SK-N-SH (cell line): ENCODE measurements at regions not wholly inside any gene's neighbourhood (a gene's known extent, or its start where the extent isn't known, plus 50 kb on each side); places are given as distances from the start of the nearest gene placed in this dataset.

ENCODE experiments used
- EP300 ChIP-seq, 2 experiments: IDR thresholded peaks; 2 replicates each; pipeline versions ENCODE4 v1.4.0 to v1.6.1; 2012; ENCODE audit warnings: borderline replicate concordance in 1 of 2, low read depth in 1 of 2, low read length in 1 of 2
- EZH2phosphoT487 ChIP-seq: fragments of 200-600 bp; sonication (generic); IDR thresholded peaks from 2 replicates; pipeline ENCODE4 v1.6.1; 2017; ENCODE audit warnings: low read depth, mixed run types, mild to moderate bottlenecking, antibody characterized with exemption, moderate library complexity, borderline replicate concordance
- GABPA ChIP-seq: IDR thresholded peaks from 2 replicates; pipeline ENCODE4 v1.4.0; 2012; ENCODE audit warnings: low read depth, mild to moderate bottlenecking
- MXI1 ChIP-seq: IDR thresholded peaks from 2 replicates; pipeline ENCODE4 v1.6.1; 2012; ENCODE audit warnings: mild to moderate bottlenecking, low read depth, low read length, improper control_type of control experiment
- POLR2AphosphoS5 ChIP-seq: IDR thresholded peaks from 2 replicates; pipeline ENCODE4 v1.6.1; 2012; ENCODE audit warnings: low read depth, low read length
- RAD21 ChIP-seq: IDR thresholded peaks from 2 replicates; pipeline ENCODE4 v1.6.1; 2012; ENCODE audit warnings: mild to moderate bottlenecking, low read length
- RXRA ChIP-seq: IDR thresholded peaks from 2 replicates; pipeline ENCODE4 v1.4.0; 2012; ENCODE audit warnings: low read depth, mild to moderate bottlenecking, borderline replicate concordance
- SIN3A ChIP-seq: IDR thresholded peaks from 2 replicates; pipeline ENCODE4 v1.6.1; 2012; ENCODE audit warnings: low read depth, mild to moderate bottlenecking, low read length, moderate library complexity, borderline replicate concordance
- SMC3 ChIP-seq: IDR thresholded peaks from 2 replicates; pipeline ENCODE4 v1.6.1; 2012; ENCODE audit warnings: low read depth, low read length, improper control_type of control experiment
- TAF1 ChIP-seq: IDR thresholded peaks from 2 replicates; pipeline ENCODE4 v1.6.1; 2012; ENCODE audit warnings: low read depth, mild to moderate bottlenecking, low read length, moderate library complexity, borderline replicate concordance
- TCF12 ChIP-seq: IDR thresholded peaks from 2 replicates; pipeline ENCODE4 v1.4.0; 2012
- TF ChIP-seq, protein P1 (sequence below): IDR thresholded peaks from 2 replicates; pipeline ENCODE4 v1.4.0; 2012; ENCODE audit warnings: low read depth
- TF ChIP-seq, protein P2 (sequence below): fragments of 200-600 bp; sonication (generic); IDR thresholded peaks from 2 replicates; pipeline ENCODE4 v1.6.1; 2017; ENCODE audit warnings: antibody characterized with exemption, mild to moderate bottlenecking, moderate library complexity
- TF ChIP-seq, protein P3 (sequence below): fragments of 150-350 bp; IDR thresholded peaks from 2 replicates; pipeline ENCODE4 v1.6.1; 2017; ENCODE audit warnings: antibody characterized with exemption, low read length, low read depth, borderline replicate concordance

DNA sequence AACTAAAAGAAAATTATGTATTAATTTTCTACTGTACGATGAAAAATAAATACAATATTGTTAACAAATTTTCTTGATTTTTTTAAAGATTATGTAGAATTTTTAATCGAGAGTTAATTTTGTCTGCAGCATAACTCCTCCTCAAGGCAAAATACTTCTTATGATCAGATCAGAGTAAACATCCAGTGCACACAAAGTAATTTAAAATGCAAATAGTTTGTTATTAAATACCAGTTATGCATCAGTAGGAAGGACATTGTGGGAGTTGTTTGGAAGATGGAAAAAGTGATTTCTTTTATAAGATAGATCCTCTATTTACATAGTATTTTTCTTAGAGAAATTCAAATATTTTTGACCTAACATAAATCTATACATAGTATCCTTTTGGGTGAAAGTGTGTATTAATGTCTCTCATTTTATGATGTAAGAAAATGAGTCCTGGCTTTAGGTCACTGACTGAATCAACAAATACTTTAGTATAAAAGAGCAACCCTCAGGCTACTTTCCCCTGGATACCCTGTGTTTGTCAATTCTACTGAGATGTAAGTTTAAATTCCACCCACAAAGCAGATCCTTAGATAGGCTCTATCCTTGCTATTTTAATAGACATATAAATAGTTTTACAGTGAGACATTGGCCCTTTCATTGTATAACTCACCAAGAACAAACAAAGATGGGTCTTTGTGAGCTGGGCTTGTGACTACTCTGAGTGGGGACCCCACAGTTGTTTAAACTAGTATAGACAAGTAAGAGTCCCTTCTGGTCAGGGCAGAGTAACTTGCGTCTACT is 1133.7 kb downstream of the GATA3 start:
- TF ChIP-seq SMC3, result no peak
- TF ChIP-seq, protein P1, sequence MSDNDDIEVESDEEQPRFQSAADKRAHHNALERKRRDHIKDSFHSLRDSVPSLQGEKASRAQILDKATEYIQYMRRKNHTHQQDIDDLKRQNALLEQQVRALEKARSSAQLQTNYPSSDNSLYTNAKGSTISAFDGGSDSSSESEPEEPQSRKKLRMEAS, result no peak
- TF ChIP-seq RAD21, result no peak
- TF ChIP-seq EZH2phosphoT487, result no peak
- no peak for TF ChIP-seq RXRA
- TF ChIP-seq POLR2AphosphoS5, result no peak
- TF ChIP-seq, protein P2, sequence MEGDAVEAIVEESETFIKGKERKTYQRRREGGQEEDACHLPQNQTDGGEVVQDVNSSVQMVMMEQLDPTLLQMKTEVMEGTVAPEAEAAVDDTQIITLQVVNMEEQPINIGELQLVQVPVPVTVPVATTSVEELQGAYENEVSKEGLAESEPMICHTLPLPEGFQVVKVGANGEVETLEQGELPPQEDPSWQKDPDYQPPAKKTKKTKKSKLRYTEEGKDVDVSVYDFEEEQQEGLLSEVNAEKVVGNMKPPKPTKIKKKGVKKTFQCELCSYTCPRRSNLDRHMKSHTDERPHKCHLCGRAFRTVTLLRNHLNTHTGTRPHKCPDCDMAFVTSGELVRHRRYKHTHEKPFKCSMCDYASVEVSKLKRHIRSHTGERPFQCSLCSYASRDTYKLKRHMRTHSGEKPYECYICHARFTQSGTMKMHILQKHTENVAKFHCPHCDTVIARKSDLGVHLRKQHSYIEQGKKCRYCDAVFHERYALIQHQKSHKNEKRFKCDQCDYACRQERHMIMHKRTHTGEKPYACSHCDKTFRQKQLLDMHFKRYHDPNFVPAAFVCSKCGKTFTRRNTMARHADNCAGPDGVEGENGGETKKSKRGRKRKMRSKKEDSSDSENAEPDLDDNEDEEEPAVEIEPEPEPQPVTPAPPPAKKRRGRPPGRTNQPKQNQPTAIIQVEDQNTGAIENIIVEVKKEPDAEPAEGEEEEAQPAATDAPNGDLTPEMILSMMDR, result no peak
- no peak for TF ChIP-seq EP300 (IDR thresholded peaks at IDR 0.05; ENCODE audit: borderline replicate concordance in 1 of 2, low read depth in 1 of 2, low read length in 1 of 2)
- TF ChIP-seq, protein P3, sequence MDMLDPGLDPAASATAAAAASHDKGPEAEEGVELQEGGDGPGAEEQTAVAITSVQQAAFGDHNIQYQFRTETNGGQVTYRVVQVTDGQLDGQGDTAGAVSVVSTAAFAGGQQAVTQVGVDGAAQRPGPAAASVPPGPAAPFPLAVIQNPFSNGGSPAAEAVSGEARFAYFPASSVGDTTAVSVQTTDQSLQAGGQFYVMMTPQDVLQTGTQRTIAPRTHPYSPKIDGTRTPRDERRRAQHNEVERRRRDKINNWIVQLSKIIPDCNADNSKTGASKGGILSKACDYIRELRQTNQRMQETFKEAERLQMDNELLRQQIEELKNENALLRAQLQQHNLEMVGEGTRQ, result no peak
- TF ChIP-seq MXI1, result no peak
- no peak for TF ChIP-seq GABPA
- no peak for TF ChIP-seq TCF12
- no peak for TF ChIP-seq SIN3A
- TF ChIP-seq TAF1, result no peak
